ENCODE measurements at regions not wholly inside any gene's neighbourhood (a gene's known extent, or its start where the extent isn't known, plus 50 kb on each side); places are given as distances from the start of the nearest gene placed in this dataset.

- DNase-seq, result no peak
Observed at GRCh38 chr13:38520041-38520440, 166.8 kb upstream of the FREM2 start.

GRCh38 chr13:38527140-38527539, 159.7 kb upstream of the FREM2 start:
- DNase-seq, result no peak

GRCh38 chr13:38528986-38529385, 157.9 kb upstream of the FREM2 start:
- DNase-seq, result no peak

GRCh38 chr13:38530492-38530891, 156.4 kb upstream of the FREM2 start:
- DNase-seq, result peak; percentile 2 to 18 (median 18)

GRCh38 chr13:38535261-38535660, 151.6 kb upstream of the FREM2 start:
- no peak for DNase-seq

GRCh38 chr13:38537051-38537450, 149.8 kb upstream of the FREM2 start:
- DNase-seq, result no peak

- DNase-seq, result no peak
Observed at GRCh38 chr13:38538422-38538821, 148.5 kb upstream of the FREM2 start.

GRCh38 chr13:38539632-38540031, 147.2 kb upstream of the FREM2 start:
- DNase-seq, result no peak

- no peak for DNase-seq
Observed at GRCh38 chr13:38542601-38543000, 144.3 kb upstream of the FREM2 start.

- DNase-seq, result no peak
Observed at GRCh38 chr13:38543561-38543960, 143.3 kb upstream of the FREM2 start.

GRCh38 chr13:38563739-38564138, 123.1 kb upstream of the FREM2 start:
- DNase-seq, result no peak

GRCh38 chr13:38564256-38565150, 122.4 kb upstream of the FREM2 start:
- no peak for DNase-seq

- DNase-seq, result no peak
Observed at GRCh38 chr13:38566023-38566422, 120.9 kb upstream of the FREM2 start.

GRCh38 chr13:38566519-38566918, 120.4 kb upstream of the FREM2 start:
- no peak for DNase-seq

- no peak for DNase-seq
Observed at GRCh38 chr13:38570706-38571105, 116.2 kb upstream of the FREM2 start.

- DNase-seq, result no peak
Observed at GRCh38 chr13:38575427-38575826, 111.5 kb upstream of the FREM2 start.

- no peak for DNase-seq
Observed at GRCh38 chr13:38577048-38577447, 109.8 kb upstream of the FREM2 start.

- peak; percentile 22 to 52 (median 39) for DNase-seq
Observed at GRCh38 chr13:38582133-38582532, 104.7 kb upstream of the FREM2 start.

- no peak for DNase-seq
Observed at GRCh38 chr13:38590230-38590629, 96.6 kb upstream of the FREM2 start.

GRCh38 chr13:38590796-38591507, 95.9 kb upstream of the FREM2 start:
- no peak for DNase-seq

- no peak for DNase-seq
Observed at GRCh38 chr13:38602266-38602665, 84.6 kb upstream of the FREM2 start.

GRCh38 chr13:38606699-38607535, 80.0 kb upstream of the FREM2 start:
- DNase-seq, result no peak

- no peak for DNase-seq
Observed at GRCh38 chr13:38617936-38618335, 68.9 kb upstream of the FREM2 start.

Measured in suppressor macrophage treated with lipopolysaccharide for 1 hour (primary cell).